Naive B cell (primary cell): ENCODE measurements at regions not wholly inside any gene's neighbourhood (a gene's known extent, or its start where the extent isn't known, plus 50 kb on each side); places are given as distances from the start of the nearest gene placed in this dataset.

Experiments
- ATAC-seq, 2 donors: fragments of 150-1000 bp; cut with Tn5 transposase; 2 replicates each; pipeline ENCODE4 v1.10.0; 2021; ENCODE audit warnings: low read depth in 2 of 2, mild to moderate bottlenecking in 2 of 2, moderate library complexity in 2 of 2
- DNase-seq: peaks from one replicate; pipeline ENCODE4 v3.0.0; 2022
- H3K27ac Mint-ChIP-seq, 6 donors: one replicate each; pipeline ENCODE4 v1.8.0; 2020 to 2022; ENCODE audit warnings: mild to moderate bottlenecking in 6 of 6, mixed read lengths in 6 of 6, moderate library complexity in 5 of 6, inconsistent platforms in 2 of 6
- H3K27me3 Mint-ChIP-seq, 3 donors: one replicate each; pipeline ENCODE4 v1.8.0; 2021 to 2022; ENCODE audit warnings: mixed read lengths in 3 of 3, mild to moderate bottlenecking in 1 of 3
- H3K36me3 Mint-ChIP-seq, 2 donors: one replicate each; pipeline ENCODE4 v1.8.0; 2020 to 2022; ENCODE audit warnings: mixed read lengths in 2 of 2, inconsistent platforms in 1 of 2, mild to moderate bottlenecking in 1 of 2
- H3K4me1 Mint-ChIP-seq, 3 donors: one replicate each; pipeline ENCODE4 v1.8.0; 2020 to 2022; ENCODE audit warnings: mixed read lengths in 3 of 3, inconsistent platforms in 1 of 3, mild to moderate bottlenecking in 1 of 3, moderate library complexity in 1 of 3
- H3K4me3 Mint-ChIP-seq, 8 donors: one replicate each; pipeline ENCODE4 v1.8.0; 2020 to 2022; ENCODE audit warnings: mild to moderate bottlenecking in 8 of 8, mixed read lengths in 8 of 8, moderate library complexity in 8 of 8, inconsistent platforms in 2 of 8
- H3K9me3 Mint-ChIP-seq, 7 donors: one replicate each; pipeline ENCODE4 v1.8.0; 2020 to 2022; ENCODE audit warnings: mixed read lengths in 7 of 7, mild to moderate bottlenecking in 5 of 7, inconsistent platforms in 2 of 7, moderate library complexity in 1 of 7

GRCh38 chr1:242784807-242785206, 260.3 kb upstream of the PLD5 start:
- H3K4me3 Mint-ChIP-seq = peak overlapping the region in 7 of 8 donors; percentile 62 to 89 (median 77)
- peaks cover 0 to 13% (median 0%) of the 10 kb centered on the region in 7 donors for H3K9me3 Mint-ChIP-seq
- H3K36me3 Mint-ChIP-seq = peaks cover 0 to 20% of the 10 kb centered on the region in 2 donors
- peaks cover 59 to 74% (median 62%) of the 10 kb centered on the region in 3 donors for H3K4me1 Mint-ChIP-seq
- H3K27ac Mint-ChIP-seq = peak overlapping the region; percentile 88 to 98 (median 96)
- ATAC-seq (no peak), DNase-seq (no peak)
- no peaks in the 10 kb centered on the region for H3K27me3 Mint-ChIP-seq

- ATAC-seq = peak; percentile 84 to 85
- H3K27ac Mint-ChIP-seq = peak overlapping the region; percentile 88 to 98 (median 96)
Measured at GRCh38 chr1:242784084-242784483, 259.6 kb upstream of the PLD5 start.

GRCh38 chr1:242774256-242774655, 249.8 kb upstream of the PLD5 start:
- H3K4me3 Mint-ChIP-seq = no peak overlapping the region
- peaks cover 0 to 2% (median 0%) of the 10 kb centered on the region in 7 donors for H3K9me3 Mint-ChIP-seq

More at GRCh38 chr1:242784084-242784483, 259.6 kb upstream of the PLD5 start:
- peaks cover 0 to 13% (median 0%) of the 10 kb centered on the region in 7 donors for H3K9me3 Mint-ChIP-seq
- DNase-seq = peak; percentile 75
- H3K27me3 Mint-ChIP-seq = no peaks in the 10 kb centered on the region
- H3K4me1 Mint-ChIP-seq = peaks cover 53 to 66% (median 55%) of the 10 kb centered on the region in 3 donors
- H3K36me3 Mint-ChIP-seq = peaks cover 0 to 20% of the 10 kb centered on the region in 2 donors
- H3K4me3 Mint-ChIP-seq = peak overlapping the region; percentile 3 to 89 (median 75)

GRCh38 chr1:242770366-242770765, 245.9 kb upstream of the PLD5 start:
- H3K4me1 Mint-ChIP-seq = no peaks in the 10 kb centered on the region
- peaks cover 6 to 8% of the 10 kb centered on the region in 2 donors for H3K36me3 Mint-ChIP-seq
- no peak for DNase-seq
- H3K27me3 Mint-ChIP-seq = no peaks in the 10 kb centered on the region
- H3K27ac Mint-ChIP-seq = peak overlapping the region in 1 of 6 donors; percentile 60
- H3K9me3 Mint-ChIP-seq = peaks cover 4 to 23% (median 12%) of the 10 kb centered on the region in 7 donors
- no peak for ATAC-seq
- H3K4me3 Mint-ChIP-seq = no peak overlapping the region

More at GRCh38 chr1:242774256-242774655, 249.8 kb upstream of the PLD5 start:
- ATAC-seq (no peak), DNase-seq (no peak)
- Mint-ChIP-seq H3K27ac (no peak overlapping the region), H3K4me1 (peaks cover 0 to 4% (median 0%) of the 10 kb centered on the region in 3 donors), H3K36me3 (no peaks in the 10 kb centered on the region), H3K27me3 (no peaks in the 10 kb centered on the region)

- Mint-ChIP-seq H3K4me1 (no peaks in the 10 kb centered on the region), H3K27me3 (no peaks in the 10 kb centered on the region), H3K27ac (no peak overlapping the region), H3K9me3 (peaks cover 7 to 46% (median 30%) of the 10 kb centered on the region in 7 donors), H3K4me3 (no peak overlapping the region), H3K36me3 (peaks cover 20 to 30% of the 10 kb centered on the region in 2 donors)
- ATAC-seq (no peak), DNase-seq (no peak)
Measured at GRCh38 chr1:242764161-242764560, 239.7 kb upstream of the PLD5 start.

GRCh38 chr1:242761556-242761955, 237.1 kb upstream of the PLD5 start:
- no peaks in the 10 kb centered on the region for H3K27me3 Mint-ChIP-seq
- no peak overlapping the region for H3K4me3 Mint-ChIP-seq
- H3K27ac Mint-ChIP-seq = no peak overlapping the region
- peaks cover 4 to 44% (median 25%) of the 10 kb centered on the region in 7 donors for H3K9me3 Mint-ChIP-seq
- H3K36me3 Mint-ChIP-seq = peaks cover 25 to 30% of the 10 kb centered on the region in 2 donors
- H3K4me1 Mint-ChIP-seq = peaks cover 0 to 4% (median 0%) of the 10 kb centered on the region in 3 donors
- DNase-seq (no peak), ATAC-seq (no peak)

GRCh38 chr1:242754926-242755325, 230.4 kb upstream of the PLD5 start:
- no peak overlapping the region for H3K4me3 Mint-ChIP-seq
- no peak for ATAC-seq
- H3K27ac Mint-ChIP-seq = no peak overlapping the region
- H3K9me3 Mint-ChIP-seq = peaks cover 0 to 13% (median 0%) of the 10 kb centered on the region in 7 donors
- DNase-seq = no peak
- peaks cover 0 to 4% (median 0%) of the 10 kb centered on the region in 3 donors for H3K4me1 Mint-ChIP-seq
- peaks cover 0 to 6% of the 10 kb centered on the region in 2 donors for H3K36me3 Mint-ChIP-seq
- H3K27me3 Mint-ChIP-seq = no peaks in the 10 kb centered on the region

- peaks cover 0 to 8% of the 10 kb centered on the region in 2 donors for H3K36me3 Mint-ChIP-seq
- peaks cover 0 to 4% (median 0%) of the 10 kb centered on the region in 3 donors for H3K4me1 Mint-ChIP-seq
- DNase-seq (no peak), ATAC-seq (no peak)
- H3K9me3 Mint-ChIP-seq = peaks cover 0 to 16% (median 0%) of the 10 kb centered on the region in 7 donors
- no peaks in the 10 kb centered on the region for H3K27me3 Mint-ChIP-seq
- H3K4me3 Mint-ChIP-seq = no peak overlapping the region
- H3K27ac Mint-ChIP-seq = no peak overlapping the region
Measured at GRCh38 chr1:242754125-242754524, 229.6 kb upstream of the PLD5 start.

- peaks cover 0 to 4% (median 0%) of the 10 kb centered on the region in 7 donors for H3K9me3 Mint-ChIP-seq
- H3K36me3 Mint-ChIP-seq = peaks cover 0 to 4% of the 10 kb centered on the region in 2 donors
- DNase-seq (no peak), ATAC-seq (no peak)
- no peak overlapping the region for H3K4me3 Mint-ChIP-seq
- no peak overlapping the region for H3K27ac Mint-ChIP-seq
- H3K4me1 Mint-ChIP-seq = peaks cover 7 to 13% (median 11%) of the 10 kb centered on the region in 3 donors
- no peaks in the 10 kb centered on the region for H3K27me3 Mint-ChIP-seq
Measured at GRCh38 chr1:242747233-242747632, 222.7 kb upstream of the PLD5 start.

- Mint-ChIP-seq H3K4me1 (peaks cover 7 to 13% (median 11%) of the 10 kb centered on the region in 3 donors), H3K36me3 (peaks cover 9 to 13% of the 10 kb centered on the region in 2 donors), H3K27ac (peak overlapping the region in 1 of 6 donors; percentile 63), H3K4me3 (no peak overlapping the region), H3K27me3 (peaks cover 0 to 6% (median 0%) of the 10 kb centered on the region in 3 donors), H3K9me3 (peaks cover 7 to 14% (median 12%) of the 10 kb centered on the region in 7 donors)
- DNase-seq = no peak
- ATAC-seq = no peak
Measured at GRCh38 chr1:242745079-242745478, 220.6 kb upstream of the PLD5 start.

- no peak overlapping the region for H3K4me3 Mint-ChIP-seq
- peaks cover 5 to 13% of the 10 kb centered on the region in 2 donors for H3K36me3 Mint-ChIP-seq
- H3K9me3 Mint-ChIP-seq = peaks cover 7 to 15% (median 10%) of the 10 kb centered on the region in 7 donors
- no peak for DNase-seq
- H3K4me1 Mint-ChIP-seq = peaks cover 7 to 13% (median 11%) of the 10 kb centered on the region in 3 donors
- peaks cover 0 to 6% (median 0%) of the 10 kb centered on the region in 3 donors for H3K27me3 Mint-ChIP-seq
- ATAC-seq = no peak
- H3K27ac Mint-ChIP-seq = peak overlapping the region in 2 of 6 donors; percentile 35 to 44
Measured at GRCh38 chr1:242743983-242744780, 219.7 kb upstream of the PLD5 start.

- DNase-seq (no peak), ATAC-seq (no peak)
- Mint-ChIP-seq H3K27ac (peak overlapping the region in 1 of 6 donors; percentile 2), H3K36me3 (peaks cover 5 to 13% of the 10 kb centered on the region in 2 donors), H3K9me3 (peaks cover 7 to 13% (median 10%) of the 10 kb centered on the region in 7 donors), H3K4me1 (peaks cover 7 to 13% (median 11%) of the 10 kb centered on the region in 3 donors), H3K27me3 (peaks cover 0 to 6% (median 0%) of the 10 kb centered on the region in 3 donors), H3K4me3 (no peak overlapping the region)
Measured at GRCh38 chr1:242738702-242739645, 214.5 kb upstream of the PLD5 start.

GRCh38 chr1:242736611-242737010, 212.1 kb upstream of the PLD5 start:
- DNase-seq = no peak
- H3K4me3 Mint-ChIP-seq = no peak overlapping the region
- peaks cover 4 to 18% (median 13%) of the 10 kb centered on the region in 7 donors for H3K9me3 Mint-ChIP-seq
- H3K36me3 Mint-ChIP-seq = peaks cover 5 to 8% of the 10 kb centered on the region in 2 donors
- H3K27ac Mint-ChIP-seq = no peak overlapping the region
- peaks cover 0 to 2% (median 0%) of the 10 kb centered on the region in 3 donors for H3K27me3 Mint-ChIP-seq
- H3K4me1 Mint-ChIP-seq = no peaks in the 10 kb centered on the region
- ATAC-seq = no peak
